ENCODE measurements at regions not wholly inside any gene's neighbourhood (a gene's known extent, or its start where the extent isn't known, plus 50 kb on each side); places are given as distances from the start of the nearest gene placed in this dataset.

- ATAC-seq (ENCODE audit: low FRiP score) (no peak), DNase-seq (ENCODE audit: low spot score) (no peak)
- TF ChIP-seq CTCF (IDR thresholded peaks at IDR 0.05) = no peak
Measured at GRCh38 chr6:140684776-140685550, 1310.5 kb upstream of the CITED2 start.

- ATAC-seq (ENCODE audit: low FRiP score) (no peak), DNase-seq (ENCODE audit: low spot score) (no peak)
Measured at GRCh38 chr6:140677781-140678528, 1303.5 kb upstream of the CITED2 start.

GRCh38 chr6:140671926-140672325 is 1297.5 kb upstream of the CITED2 start:
- ATAC-seq (ENCODE audit: low FRiP score) (no peak), DNase-seq (ENCODE audit: low spot score) (no peak)
- no peak for TF ChIP-seq CTCF (IDR thresholded peaks at IDR 0.05)

More at GRCh38 chr6:140677781-140678528, 1303.5 kb upstream of the CITED2 start:
- no peak for TF ChIP-seq CTCF (IDR thresholded peaks at IDR 0.05)

- no peak for ATAC-seq (ENCODE audit: low FRiP score)
- TF ChIP-seq CTCF (IDR thresholded peaks at IDR 0.05) = no peak
- no peak for DNase-seq (ENCODE audit: low spot score)
Measured at GRCh38 chr6:140670021-140670420, 1295.6 kb upstream of the CITED2 start.

GRCh38 chr6:140669321-140669720 is 1294.9 kb upstream of the CITED2 start:
- DNase-seq (ENCODE audit: low spot score) (no peak), ATAC-seq (ENCODE audit: low FRiP score) (no peak)
- no peak for TF ChIP-seq CTCF (IDR thresholded peaks at IDR 0.05)

GRCh38 chr6:140663772-140664171 is 1289.3 kb upstream of the CITED2 start:
- ATAC-seq (ENCODE audit: low FRiP score) = no peak
- TF ChIP-seq CTCF (IDR thresholded peaks at IDR 0.05) = no peak
- DNase-seq (ENCODE audit: low spot score) = no peak
